GM12872 (cell line): ENCODE measurements at regions not wholly inside any gene's neighbourhood (a gene's known extent, or its start where the extent isn't known, plus 50 kb on each side); places are given as distances from the start of the nearest gene placed in this dataset.

ENCODE experiments used
- CTCF ChIP-seq: IDR thresholded peaks from 3 replicates; pipeline ENCODE4 v1.5.1; 2011; ENCODE audit warnings: low read depth, mild to moderate bottlenecking, low read length, moderate library complexity; ENCODE audit not compliant: insufficient read depth

DNA sequence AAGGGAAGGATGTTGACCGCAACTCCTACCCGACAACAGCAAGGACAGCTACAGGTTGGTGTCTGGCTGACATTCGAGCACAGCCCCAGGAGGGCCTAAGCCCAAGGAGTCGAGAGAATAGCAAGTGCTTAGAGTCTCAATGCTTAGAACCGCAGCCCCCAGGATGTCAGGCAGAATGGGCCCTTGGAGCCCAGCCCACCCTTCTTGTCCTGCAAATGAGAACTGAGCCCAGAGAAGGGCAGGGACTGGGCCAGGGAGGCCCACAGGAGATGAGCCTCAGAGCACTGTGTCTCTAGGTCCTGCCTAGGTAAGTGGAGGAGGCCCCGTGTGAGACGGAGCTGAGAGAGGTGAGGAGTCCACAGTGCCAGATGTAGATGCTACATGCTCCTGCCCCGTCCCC is 173.3 kb upstream of the ZMIZ1 start:
- TF ChIP-seq CTCF = no peak

- TF ChIP-seq CTCF = no peak
Observed at GRCh38 chr10:78896159-78896928, 172.4 kb upstream of the ZMIZ1 start.

- TF ChIP-seq CTCF = no peak
Observed at GRCh38 chr10:78898341-78899097, 170.2 kb upstream of the ZMIZ1 start.

DNA sequence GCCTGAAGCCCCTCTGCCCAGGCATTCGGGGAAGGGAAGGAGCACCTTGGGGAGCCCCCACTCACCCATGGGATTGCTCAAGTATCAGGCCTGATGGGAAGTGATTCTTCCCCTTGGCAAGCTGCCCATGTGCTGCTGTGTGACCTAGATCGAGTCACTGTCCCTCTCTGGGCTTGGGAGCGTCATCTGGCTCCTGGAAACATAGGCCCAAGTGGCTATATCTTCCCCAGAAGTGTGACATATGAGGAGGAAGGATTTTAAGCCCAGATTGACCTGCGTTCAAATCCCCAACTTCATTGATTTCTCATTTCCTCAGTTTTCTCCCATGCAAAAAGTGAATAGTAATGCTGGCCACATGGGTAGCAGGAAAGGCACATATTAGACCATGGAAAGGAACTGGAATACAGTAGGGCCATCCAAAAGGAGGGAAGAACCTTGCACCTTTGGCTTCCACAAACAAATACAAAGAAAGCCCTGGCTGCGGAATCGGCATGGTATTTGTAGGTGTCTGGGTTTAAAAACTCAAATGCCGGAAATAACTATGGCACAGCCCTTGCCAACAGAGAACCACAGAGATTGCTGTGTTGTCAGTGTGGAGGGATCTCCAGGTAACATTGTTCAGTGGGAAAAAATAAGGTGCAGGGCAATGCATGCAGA is 169.5 kb upstream of the ZMIZ1 start:
- TF ChIP-seq CTCF = no peak

DNA sequence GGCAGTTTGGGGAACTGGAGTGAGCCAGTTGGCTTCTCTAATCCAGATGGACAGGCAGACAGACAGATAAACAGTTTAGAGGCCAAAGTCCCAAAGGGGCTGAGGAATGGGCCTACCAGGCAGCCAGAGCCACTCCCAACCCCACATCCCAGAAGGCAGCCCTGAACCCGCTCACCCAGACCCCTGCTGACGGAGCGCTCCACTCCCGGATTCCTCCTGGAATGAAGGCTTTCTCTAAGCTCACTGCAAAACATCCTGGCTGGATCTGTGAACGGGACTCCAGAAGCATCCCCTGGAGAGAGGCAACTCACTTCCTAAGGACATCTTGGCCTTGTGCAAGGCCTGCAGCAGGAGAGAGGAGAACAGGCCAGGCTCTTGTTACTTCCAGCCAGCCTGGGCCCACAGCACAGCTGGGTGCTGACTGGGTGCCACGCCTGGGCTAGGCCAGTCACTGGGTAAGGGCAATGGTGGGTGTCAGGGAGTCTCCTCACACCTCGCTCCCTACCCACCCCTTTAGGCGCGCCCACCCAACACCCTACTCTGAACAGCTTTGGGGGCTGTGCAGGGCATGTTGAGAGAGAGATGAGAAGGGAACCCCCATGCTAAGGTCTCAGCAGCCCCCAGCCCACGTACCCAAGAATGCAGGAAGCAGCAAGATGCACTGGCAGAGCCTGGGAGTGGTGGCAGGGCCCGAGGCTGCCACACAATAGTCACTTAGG is 168.6 kb upstream of the ZMIZ1 start:
- TF ChIP-seq CTCF = no peak

DNA sequence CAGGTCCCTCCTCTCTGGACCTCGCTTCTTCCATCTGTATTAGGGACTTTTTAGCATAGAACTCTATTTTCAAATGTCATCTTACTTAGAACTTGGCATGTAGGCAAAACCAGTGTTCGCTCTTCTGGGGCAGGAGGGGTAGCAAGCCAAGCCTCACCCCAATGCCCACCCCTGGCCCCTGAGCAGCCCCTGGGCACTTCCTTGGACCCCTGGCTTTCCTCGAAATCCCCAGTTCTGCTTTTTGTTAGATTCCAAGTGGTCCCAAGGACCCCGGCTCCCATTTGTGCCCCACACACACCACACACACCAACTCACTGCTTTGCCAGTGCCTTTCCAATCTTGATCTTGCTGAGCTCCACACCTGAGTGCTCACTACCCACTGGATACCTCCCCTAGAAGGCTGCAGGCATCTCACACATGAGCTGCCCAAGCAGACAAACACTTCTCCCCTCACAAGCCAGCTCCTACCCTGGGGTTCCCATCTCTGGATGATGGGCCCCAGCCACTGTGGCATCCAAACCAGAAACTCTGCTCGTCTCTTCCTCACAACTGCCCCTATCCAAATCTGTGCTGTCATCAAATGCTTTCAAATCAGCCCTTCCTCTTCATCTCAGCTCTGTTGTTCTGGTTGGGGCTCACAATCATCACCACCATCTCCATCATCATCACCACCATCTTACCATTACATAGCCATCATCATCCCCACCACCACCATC is 167.9 kb upstream of the ZMIZ1 start:
- no peak for TF ChIP-seq CTCF
